Ascending aorta (tissue), 2 donors: ENCODE measurements at regions not wholly inside any gene's neighbourhood (a gene's known extent, or its start where the extent isn't known, plus 50 kb on each side); places are given as distances from the start of the nearest gene placed in this dataset.
"Not testable (repeated sequence)": the region's sequence is repeated elsewhere in the genome, so short reads cannot be mapped to it uniquely, and the experiment has no call there.

Experiments
- DNase-seq, 2 donors: peaks; one replicate each; pipeline ENCODE4 v3.0.0-alpha.2; 2019; ENCODE audit warnings: low spot score in 2 of 2
- H3K27ac ChIP-seq, 2 donors: fragments of 200-600 bp; sonication (generic); one replicate each; pipeline ENCODE4 v1.5.1; 2016 to 2017; ENCODE audit warnings: mild to moderate bottlenecking in 1 of 2
- H3K27me3 ChIP-seq: fragments of 200-600 bp; sonication (generic); one replicate; pipeline ENCODE4 v1.5.1; 2017
- H3K36me3 ChIP-seq, 2 donors: fragments of 200-600 bp; sonication (generic); one replicate each; pipeline ENCODE4 v1.5.1; 2016
- H3K4me1 ChIP-seq, 2 donors: fragments of 200-600 bp; sonication (generic); one replicate each; pipeline ENCODE4 v1.5.1; 2016 to 2017; ENCODE audit warnings: mild to moderate bottlenecking in 1 of 2
- H3K4me3 ChIP-seq, 2 donors: fragments of 200-600 bp; sonication (generic); one replicate each; pipeline ENCODE4 v1.5.1; 2016 to 2017; ENCODE audit warnings: mild to moderate bottlenecking in 1 of 2
- H3K9me3 ChIP-seq, 2 donors: fragments of 200-600 bp; sonication (generic); one replicate each; pipeline ENCODE4 v1.5.1; 2016
- CTCF ChIP-seq, 3 experiments: fragments of 200-600 bp in 2 of 3; fragments of 450-650 bp in 1 of 3; sonication (generic) in 2 of 3; IDR thresholded peaks; one replicate each; pipeline ENCODE4 v1.5.1; 2016 to 2019; ENCODE audit warnings: antibody characterized with exemption in 3 of 3, mild to moderate bottlenecking in 1 of 3, moderate library complexity in 1 of 3
- intact Hi-C: fragments of 100-400 bp; cut with DNase I; formaldehyde crosslinking; loops from one replicate; pipeline ENCODE4 v1.15.1; 2023

GRCh38 chr11:69587454-69588090, 53.4 kb upstream of the CCND1 start:
- H3K4me1 ChIP-seq, result no peaks in the 10 kb centered on the region
- TF ChIP-seq CTCF (IDR thresholded peaks at IDR 0.05), result no peak
- H3K36me3 ChIP-seq, result no peaks in the 10 kb centered on the region
- H3K9me3 ChIP-seq, result no peaks in the 10 kb centered on the region
- H3K4me3 ChIP-seq, result no peak overlapping the region
- H3K27me3 ChIP-seq, result no peaks in the 10 kb centered on the region
- DNase-seq, result peak in 1 of 2 donors; percentile 18
- no peak overlapping the region for H3K27ac ChIP-seq
- intact Hi-C loops, result no loop called here

GRCh38 chr11:69588270-69588669, 52.7 kb upstream of the CCND1 start:
- no peak overlapping the region for H3K4me3 ChIP-seq
- TF ChIP-seq CTCF (IDR thresholded peaks at IDR 0.05), result peak in 1 of 3 experiments; percentile 12

GRCh38 chr11:69590088-69590487, 50.9 kb upstream of the CCND1 start:
- H3K27ac ChIP-seq, H3K9me3 ChIP-seq, intact Hi-C loops, H3K36me3 ChIP-seq, H3K4me3 ChIP-seq, H3K27me3 ChIP-seq, H3K4me1 ChIP-seq, DNase-seq: not testable (repeated sequence)

More at GRCh38 chr11:69588270-69588669, 52.7 kb upstream of the CCND1 start:
- H3K27me3 ChIP-seq, result no peaks in the 10 kb centered on the region
- peak in 1 of 2 donors; percentile 22 for DNase-seq
- no peaks in the 10 kb centered on the region for H3K4me1 ChIP-seq
- no peaks in the 10 kb centered on the region for H3K36me3 ChIP-seq
- H3K27ac ChIP-seq, result no peak overlapping the region
- H3K9me3 ChIP-seq, result no peaks in the 10 kb centered on the region
- intact Hi-C loops, result no loop called here
